Common myeloid progenitor, CD34-positive (primary cell): ENCODE measurements at regions not wholly inside any gene's neighbourhood (a gene's known extent, or its start where the extent isn't known, plus 50 kb on each side); places are given as distances from the start of the nearest gene placed in this dataset.

Source experiments
- CTCF ChIA-PET: fragments of 350-600 bp; sonication (Branson Sonifier 250); formaldehyde crosslinking; loops from one replicate; lab custom pipeline; 2021; ENCODE audit warnings: antibody characterized with exemption; lab: Charles Lee
- POLR2A ChIA-PET: fragments of 350-600 bp; sonication (Branson Sonifier 250); formaldehyde crosslinking; loops from one replicate; lab custom pipeline; 2021; ENCODE audit warnings: antibody characterized with exemption; lab: Charles Lee
- DNase-seq, 3 donors: peaks; one replicate each; pipeline versions ENCODE4 v3.0.0 to v3.0.0-alpha.2; 2013
- H3K27ac ChIP-seq, 2 experiments: 1 replicate in 1 of 2; 2 replicates in 1 of 2; pipeline ENCODE4 v1.7.0; 2013; ENCODE audit warnings: inconsistent platforms in 2 of 2, low read length in 2 of 2, mild to moderate bottlenecking in 2 of 2, low read depth in 1 of 2, moderate library complexity in 1 of 2; ENCODE audit not compliant: severe bottlenecking in 2 of 2, insufficient read depth in 1 of 2, poor library complexity in 1 of 2
- H3K27me3 ChIP-seq, 5 experiments: replicated peaks in 2 of 5; 1 replicate in 3 of 5; 2 replicates in 2 of 5; pipeline versions ENCODE4 v1.6.1 to v1.7.0; 2013; ENCODE audit warnings: low read length in 4 of 5, mild to moderate bottlenecking in 2 of 5, moderate library complexity in 2 of 5, inconsistent platforms in 1 of 5; ENCODE audit not compliant: insufficient read depth in 5 of 5, control insufficient read depth in 4 of 5
- H3K36me3 ChIP-seq, 4 experiments: 1 replicate in 2 of 4; 2 replicates in 2 of 4; pipeline versions ENCODE4 v1.6.1 to v1.7.0; 2013; ENCODE audit warnings: low read length in 3 of 4, control low read depth in 1 of 4, mild to moderate bottlenecking in 1 of 4; ENCODE audit not compliant: control insufficient read depth in 4 of 4, insufficient read depth in 4 of 4
- H3K4me1 ChIP-seq, 4 experiments: 1 replicate in 3 of 4; 2 replicates in 1 of 4; pipeline versions ENCODE4 v1.6.1 to v1.7.1; 2013; ENCODE audit warnings: low read length in 3 of 4, mild to moderate bottlenecking in 3 of 4, control low read depth in 1 of 4, inconsistent platforms in 1 of 4, moderate library complexity in 1 of 4; ENCODE audit not compliant: control insufficient read depth in 4 of 4, insufficient read depth in 4 of 4; ENCODE audit errors: control extremely low read depth in 1 of 4
- H3K4me3 ChIP-seq, 7 experiments: 1 replicate in 4 of 7; 2 replicates in 3 of 7; pipeline versions ENCODE4 v1.5.1 to v1.7.0; 2013; ENCODE audit warnings: mild to moderate bottlenecking in 7 of 7, low read length in 6 of 7, moderate library complexity in 6 of 7, inconsistent platforms in 2 of 7, low read depth in 2 of 7, control low read depth in 1 of 7; ENCODE audit not compliant: insufficient read depth in 4 of 7, control insufficient read depth in 1 of 7; ENCODE audit errors: extremely low read depth in 1 of 7
- H3K9me3 ChIP-seq, 5 experiments: 1 replicate in 4 of 5; 2 replicates in 1 of 5; pipeline versions ENCODE4 v1.6.1 to v1.7.1; 2013; ENCODE audit warnings: low read length in 4 of 5, mild to moderate bottlenecking in 2 of 5, inconsistent platforms in 1 of 5, low read depth in 1 of 5, moderate library complexity in 1 of 5; ENCODE audit not compliant: control insufficient read depth in 4 of 5, insufficient read depth in 2 of 5; ENCODE audit errors: control extremely low read depth in 1 of 5
- WGBS: methylation state at CpG from one replicate; pipeline ENCODE4 v1.1.5; 2013; ENCODE audit not compliant: insufficient coverage; 5-methylcytosine and 5-hydroxymethylcytosine counted together

GRCh38 chr11:80733361-80733760, 1292.5 kb upstream of the TENM4 start:
- Histone ChIP-seq H3K36me3 (no peaks in the 10 kb centered on the region), H3K27me3 (no peaks in the 10 kb centered on the region), H3K9me3 (no peaks in the 10 kb centered on the region), H3K4me3 (no peak overlapping the region), H3K4me1 (no peaks in the 10 kb centered on the region), H3K27ac (no peak overlapping the region)
- DNase-seq, result no peak
- ChIA-PET POLR2A (no interaction called here), CTCF (no interaction called here)
- 100% methylated on average over 2 of the region's 3 CpGs for WGBS

GRCh38 chr11:80727315-80727714, 1286.5 kb upstream of the TENM4 start:
- Histone ChIP-seq H3K27me3 (no peaks in the 10 kb centered on the region), H3K36me3 (no peaks in the 10 kb centered on the region), H3K9me3 (no peaks in the 10 kb centered on the region), H3K27ac (no peak overlapping the region), H3K4me1 (no peaks in the 10 kb centered on the region), H3K4me3 (no peak overlapping the region)
- WGBS, result 0% methylated on average over 2 of the region's 3 CpGs
- CTCF ChIA-PET, result no interaction called here
- POLR2A ChIA-PET, result no interaction called here
- DNase-seq, result peak in 2 of 3 donors; percentile 44 to 69

- Histone ChIP-seq H3K27me3 (no peaks in the 10 kb centered on the region), H3K4me1 (no peaks in the 10 kb centered on the region), H3K9me3 (no peaks in the 10 kb centered on the region), H3K27ac (no peak overlapping the region), H3K36me3 (no peaks in the 10 kb centered on the region), H3K4me3 (no peak overlapping the region)
- ChIA-PET CTCF (no interaction called here), POLR2A (no interaction called here)
- no peak for DNase-seq
Measured at GRCh38 chr11:80726236-80726635, 1285.4 kb upstream of the TENM4 start.

- WGBS, result no CpG with 5 or more reads among the region's 2 CpGs
- no peak overlapping the region for H3K4me3 ChIP-seq
- DNase-seq, result no peak
- no peaks in the 10 kb centered on the region for H3K36me3 ChIP-seq
- H3K27ac ChIP-seq, result no peak overlapping the region
- H3K27me3 ChIP-seq, result no peaks in the 10 kb centered on the region
- no peaks in the 10 kb centered on the region for H3K4me1 ChIP-seq
- H3K9me3 ChIP-seq, result no peaks in the 10 kb centered on the region
- POLR2A ChIA-PET, result no interaction called here
- CTCF ChIA-PET, result interaction anchor here (1.2 kb wide), 1 partner anchor 11 kb away, joined by 3 read pairs; no protein-coding TSS in a partner anchor
Measured at GRCh38 chr11:80724366-80724765, 1283.5 kb upstream of the TENM4 start.

- Histone ChIP-seq H3K9me3 (no peaks in the 10 kb centered on the region), H3K27me3 (no peaks in the 10 kb centered on the region), H3K36me3 (no peaks in the 10 kb centered on the region), H3K27ac (no peak overlapping the region), H3K4me3 (no peak overlapping the region), H3K4me1 (no peaks in the 10 kb centered on the region)
- ChIA-PET POLR2A (no interaction called here), CTCF (interaction anchor here (0.7 kb wide), 1 partner anchor 514 kb away, joined by 3 read pairs; no protein-coding TSS in a partner anchor)
- no peak for DNase-seq
- WGBS, result no CpG with 5 or more reads among the region's 1 CpG
Measured at GRCh38 chr11:80722629-80723028, 1281.8 kb upstream of the TENM4 start.

GRCh38 chr11:80720295-80720694, 1279.5 kb upstream of the TENM4 start:
- Histone ChIP-seq H3K9me3 (no peaks in the 10 kb centered on the region), H3K36me3 (no peaks in the 10 kb centered on the region), H3K4me3 (no peak overlapping the region), H3K27me3 (no peaks in the 10 kb centered on the region), H3K27ac (no peak overlapping the region), H3K4me1 (no peaks in the 10 kb centered on the region)
- CTCF ChIA-PET, result no interaction called here
- no peak for DNase-seq
- WGBS, result 94% methylated on average over 2 of the region's 4 CpGs
- POLR2A ChIA-PET, result no interaction called here

GRCh38 chr11:80719292-80719646, 1278.4 kb upstream of the TENM4 start:
- DNase-seq, result no peak
- H3K9me3 ChIP-seq, result no peaks in the 10 kb centered on the region
- no peaks in the 10 kb centered on the region for H3K36me3 ChIP-seq
- CTCF ChIA-PET, result no interaction called here
- H3K27ac ChIP-seq, result no peak overlapping the region
- H3K4me1 ChIP-seq, result no peaks in the 10 kb centered on the region
- POLR2A ChIA-PET, result no interaction called here
- no peaks in the 10 kb centered on the region for H3K27me3 ChIP-seq
- no peak overlapping the region for H3K4me3 ChIP-seq
